PFSK-1 (cell line): ENCODE measurements at regions not wholly inside any gene's neighbourhood (a gene's known extent, or its start where the extent isn't known, plus 50 kb on each side); places are given as distances from the start of the nearest gene placed in this dataset.

Experiments used
- FOXP2 ChIP-seq: optimal IDR thresholded peaks from 2 replicates; pipeline ENCODE3; 2011; ENCODE audit warnings: borderline replicate concordance, control low read depth, inconsistent platforms; ENCODE audit not compliant: insufficient read depth; ENCODE audit errors: extremely low read length, extremely low read depth
- POLR2AphosphoS5 ChIP-seq: IDR thresholded peaks from 2 replicates; pipeline ENCODE4 v1.6.1; 2012; ENCODE audit warnings: low read depth, mild to moderate bottlenecking, control low read depth, low read length, moderate library complexity
- SIN3A ChIP-seq: IDR thresholded peaks from 2 replicates; pipeline ENCODE4 v1.6.1; 2012; ENCODE audit warnings: mild to moderate bottlenecking, low read length, moderate library complexity, borderline replicate concordance; ENCODE audit not compliant: insufficient read depth
- TAF1 ChIP-seq: IDR thresholded peaks from 2 replicates; pipeline ENCODE4 v1.6.1; 2012; ENCODE audit warnings: low read length, control low read depth, borderline replicate concordance; ENCODE audit not compliant: insufficient read depth
- TF ChIP-seq, protein P1 (sequence below), 2 experiments: IDR thresholded peaks; 2 replicates each; pipeline versions ENCODE4 v1.6.1 to v1.8.0; 2011 to 2012; ENCODE audit warnings: low read depth in 2 of 2, low read length in 2 of 2, control low read depth in 1 of 2, inconsistent platforms in 1 of 2, mild to moderate bottlenecking in 1 of 2, moderate library complexity in 1 of 2; ENCODE audit not compliant: insufficient read depth in 1 of 2

DNA sequence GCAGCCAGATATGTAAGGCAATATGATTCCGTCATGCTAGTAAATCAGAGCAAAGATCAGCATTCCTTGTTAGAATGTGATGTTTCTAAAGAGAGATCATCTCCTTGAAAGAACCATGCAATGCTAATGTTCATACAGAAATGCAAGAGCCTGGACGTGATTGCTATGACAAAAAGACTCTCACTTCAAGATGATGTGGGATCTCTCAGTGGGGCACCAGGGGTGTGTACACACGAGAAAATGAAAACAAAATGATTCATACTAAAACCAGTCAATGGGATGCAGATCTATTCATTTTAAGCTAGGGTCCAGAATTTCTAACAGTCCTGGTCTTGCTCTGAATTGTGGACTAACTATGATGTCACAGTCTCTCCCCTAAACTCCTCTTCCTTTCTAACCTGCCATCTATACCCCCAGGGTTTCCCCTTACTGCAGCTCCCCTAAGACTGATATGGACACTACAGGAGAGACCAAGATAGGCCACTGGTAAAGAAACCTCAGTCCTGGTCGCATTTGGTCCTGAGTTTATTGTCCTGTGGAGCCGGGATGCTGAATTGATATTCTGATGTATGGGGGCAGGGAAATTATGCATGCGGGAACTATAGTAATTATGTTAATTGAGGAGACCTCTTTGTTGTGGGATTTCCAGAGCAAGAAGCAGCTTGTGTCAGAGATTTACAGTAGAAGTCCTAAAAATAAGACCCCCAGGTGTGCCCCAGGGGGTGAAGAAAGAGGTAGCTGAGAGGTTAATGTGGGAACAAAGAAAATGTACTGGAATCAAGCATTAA is 179.0 kb downstream of the PMP22 start:
- TF ChIP-seq TAF1, result no peak
- no peak for TF ChIP-seq POLR2AphosphoS5
- TF ChIP-seq FOXP2, result no peak
- TF ChIP-seq SIN3A, result no peak
- TF ChIP-seq, protein P1, sequence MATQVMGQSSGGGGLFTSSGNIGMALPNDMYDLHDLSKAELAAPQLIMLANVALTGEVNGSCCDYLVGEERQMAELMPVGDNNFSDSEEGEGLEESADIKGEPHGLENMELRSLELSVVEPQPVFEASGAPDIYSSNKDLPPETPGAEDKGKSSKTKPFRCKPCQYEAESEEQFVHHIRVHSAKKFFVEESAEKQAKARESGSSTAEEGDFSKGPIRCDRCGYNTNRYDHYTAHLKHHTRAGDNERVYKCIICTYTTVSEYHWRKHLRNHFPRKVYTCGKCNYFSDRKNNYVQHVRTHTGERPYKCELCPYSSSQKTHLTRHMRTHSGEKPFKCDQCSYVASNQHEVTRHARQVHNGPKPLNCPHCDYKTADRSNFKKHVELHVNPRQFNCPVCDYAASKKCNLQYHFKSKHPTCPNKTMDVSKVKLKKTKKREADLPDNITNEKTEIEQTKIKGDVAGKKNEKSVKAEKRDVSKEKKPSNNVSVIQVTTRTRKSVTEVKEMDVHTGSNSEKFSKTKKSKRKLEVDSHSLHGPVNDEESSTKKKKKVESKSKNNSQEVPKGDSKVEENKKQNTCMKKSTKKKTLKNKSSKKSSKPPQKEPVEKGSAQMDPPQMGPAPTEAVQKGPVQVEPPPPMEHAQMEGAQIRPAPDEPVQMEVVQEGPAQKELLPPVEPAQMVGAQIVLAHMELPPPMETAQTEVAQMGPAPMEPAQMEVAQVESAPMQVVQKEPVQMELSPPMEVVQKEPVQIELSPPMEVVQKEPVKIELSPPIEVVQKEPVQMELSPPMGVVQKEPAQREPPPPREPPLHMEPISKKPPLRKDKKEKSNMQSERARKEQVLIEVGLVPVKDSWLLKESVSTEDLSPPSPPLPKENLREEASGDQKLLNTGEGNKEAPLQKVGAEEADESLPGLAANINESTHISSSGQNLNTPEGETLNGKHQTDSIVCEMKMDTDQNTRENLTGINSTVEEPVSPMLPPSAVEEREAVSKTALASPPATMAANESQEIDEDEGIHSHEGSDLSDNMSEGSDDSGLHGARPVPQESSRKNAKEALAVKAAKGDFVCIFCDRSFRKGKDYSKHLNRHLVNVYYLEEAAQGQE (IDR thresholded peaks at IDR 0.05; ENCODE audit: insufficient read depth in 1 of 2, low read depth in 2 of 2, low read length in 2 of 2), result no peak

DNA sequence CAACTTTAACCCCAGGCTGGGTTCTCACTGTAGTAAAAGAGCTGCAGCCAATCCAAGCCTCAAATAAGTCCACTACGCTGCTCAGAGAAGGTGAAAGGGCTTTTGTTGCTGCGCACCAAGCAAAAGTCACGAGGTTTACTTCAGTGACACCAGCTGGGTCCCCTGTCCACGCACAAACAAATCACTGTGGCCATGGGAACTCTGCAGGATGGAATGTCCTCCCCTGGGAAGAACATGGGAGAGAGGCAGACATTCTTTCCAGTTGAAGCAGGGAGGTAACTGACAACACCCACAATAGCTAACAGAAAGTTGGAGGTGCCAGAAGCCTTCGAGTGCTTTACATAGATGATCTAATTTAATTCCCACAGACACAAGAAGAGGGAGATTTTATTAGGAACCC is 181.9 kb downstream of the PMP22 start:
- TF ChIP-seq POLR2AphosphoS5, result no peak
- no peak for TF ChIP-seq TAF1
- TF ChIP-seq FOXP2, result no peak

DNA sequence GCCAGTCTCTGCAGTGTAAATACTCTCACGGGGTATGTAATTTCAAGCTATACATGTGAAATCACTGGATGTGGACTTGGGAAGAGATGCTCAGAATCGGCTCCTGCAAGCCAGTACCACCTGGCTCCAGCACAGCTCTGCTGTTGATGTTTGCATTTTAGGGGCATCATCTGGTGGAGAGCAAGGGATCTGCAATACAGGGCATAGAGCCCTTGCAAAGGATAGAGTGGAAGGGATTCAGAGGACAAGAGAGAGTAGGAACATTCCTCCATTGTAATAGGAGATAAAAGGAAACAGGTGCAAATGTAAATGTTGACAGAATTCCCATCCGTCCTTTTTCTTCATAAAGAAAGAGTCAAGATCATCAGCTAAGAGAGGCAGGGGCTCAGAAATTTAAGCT is 184.1 kb downstream of the PMP22 start:
- no peak for TF ChIP-seq SIN3A
- TF ChIP-seq, protein P1 (IDR thresholded peaks at IDR 0.05; ENCODE audit: insufficient read depth in 1 of 2, low read depth in 2 of 2, low read length in 2 of 2), result no peak
- TF ChIP-seq TAF1, result no peak
- no peak for TF ChIP-seq FOXP2
- no peak for TF ChIP-seq POLR2AphosphoS5

DNA sequence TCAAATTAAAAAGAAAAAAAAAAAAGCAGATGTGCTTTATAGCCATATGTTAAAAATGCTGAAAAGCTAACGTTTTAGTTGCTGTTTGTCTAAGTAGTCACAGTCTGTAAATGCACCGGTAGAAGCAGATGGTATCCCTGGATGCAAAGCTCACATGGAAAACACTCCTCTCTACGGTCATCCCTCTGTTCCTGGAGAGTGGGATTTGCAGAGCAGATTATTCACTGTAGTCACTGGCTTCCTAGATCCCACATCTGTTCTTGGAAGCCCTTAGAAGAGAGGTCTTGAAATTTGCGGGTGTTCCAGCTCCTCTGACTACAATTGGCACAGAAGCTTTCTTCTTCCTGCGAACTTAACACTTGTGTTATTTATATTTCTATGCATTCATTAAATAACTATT is 186.6 kb downstream of the PMP22 start:
- TF ChIP-seq TAF1, result no peak
- TF ChIP-seq SIN3A, result no peak
- no peak for TF ChIP-seq POLR2AphosphoS5
- TF ChIP-seq, protein P1 (IDR thresholded peaks at IDR 0.05; ENCODE audit: insufficient read depth in 1 of 2, low read depth in 2 of 2, low read length in 2 of 2), result no peak
- no peak for TF ChIP-seq FOXP2

DNA sequence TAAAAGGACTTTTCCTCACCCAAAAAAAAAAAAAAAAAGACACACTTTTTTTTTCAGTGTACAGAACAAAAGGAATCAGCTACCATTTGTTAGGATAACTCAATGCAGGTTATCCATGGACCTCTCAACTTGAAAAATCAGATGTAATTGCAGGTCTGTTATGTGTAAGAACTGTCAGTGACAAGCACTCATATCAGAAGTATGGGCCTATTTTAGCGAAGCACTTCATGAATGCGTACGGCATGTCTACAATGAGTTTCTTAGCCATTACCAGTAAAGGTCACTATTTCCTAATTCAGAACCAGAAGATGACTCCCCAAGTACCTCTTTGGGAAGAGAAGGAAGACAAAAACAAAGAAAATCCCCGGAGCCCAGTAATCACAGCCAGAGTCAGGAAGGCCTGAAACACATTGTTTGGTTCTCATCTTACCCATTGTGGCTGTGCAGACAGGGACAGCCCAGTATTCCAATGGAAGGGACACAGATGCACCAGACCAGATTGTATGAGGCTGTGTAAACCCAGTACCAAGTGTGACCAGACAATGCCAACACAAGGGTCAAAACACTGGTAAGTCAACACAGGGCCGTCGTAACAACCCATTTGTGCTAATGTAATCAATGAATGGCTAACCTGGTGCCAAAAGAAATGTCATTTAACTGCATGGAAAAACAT is 188.0 kb downstream of the PMP22 start:
- TF ChIP-seq FOXP2, result no peak
- TF ChIP-seq TAF1, result no peak
- no peak for TF ChIP-seq SIN3A
- no peak for TF ChIP-seq POLR2AphosphoS5
- TF ChIP-seq, protein P1 (IDR thresholded peaks at IDR 0.05; ENCODE audit: insufficient read depth in 1 of 2, low read depth in 2 of 2, low read length in 2 of 2), result no peak
